NB4 (cell line): ENCODE measurements at regions not wholly inside any gene's neighbourhood (a gene's known extent, or its start where the extent isn't known, plus 50 kb on each side); places are given as distances from the start of the nearest gene placed in this dataset.
"Not testable (repeated sequence)": the region's sequence is repeated elsewhere in the genome, so short reads cannot be mapped to it uniquely, and the experiment has no call there.

Source experiments
- DNase-seq: peaks from one replicate; pipeline ENCODE4 v3.0.0; 2010; ENCODE audit warnings: low read depth
- H3K4me3 ChIP-seq: one replicate; pipeline ENCODE4 v1.5.1; 2011; ENCODE audit warnings: mild to moderate bottlenecking, low read depth, low read length, moderate library complexity
- CTCF ChIP-seq: IDR thresholded peaks from one replicate; pipeline ENCODE4 v1.5.1; 2012; ENCODE audit warnings: low read depth, low read length
- MYC ChIP-seq: IDR thresholded peaks from 2 replicates; pipeline ENCODE4 v1.6.1; 2011; ENCODE audit warnings: low read depth, low read length
- POLR2A ChIP-seq: IDR thresholded peaks from 2 replicates; pipeline ENCODE4 v1.6.1; 2011; ENCODE audit warnings: mild to moderate bottlenecking; ENCODE audit not compliant: insufficient read length; ENCODE audit errors: extremely low read depth
- TF ChIP-seq, protein P1 (sequence below): IDR thresholded peaks from 2 replicates; pipeline ENCODE4 v1.6.1; 2011; ENCODE audit warnings: low read depth, low read length

- TF ChIP-seq POLR2A = no peak
- TF ChIP-seq, protein P1, sequence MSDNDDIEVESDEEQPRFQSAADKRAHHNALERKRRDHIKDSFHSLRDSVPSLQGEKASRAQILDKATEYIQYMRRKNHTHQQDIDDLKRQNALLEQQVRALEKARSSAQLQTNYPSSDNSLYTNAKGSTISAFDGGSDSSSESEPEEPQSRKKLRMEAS = no peak
- no peak for TF ChIP-seq MYC
- no peak for TF ChIP-seq CTCF
- no peak overlapping the region for H3K4me3 ChIP-seq
- DNase-seq = no peak
These were observed 102.9 kb upstream of the SHB start for GRCh38 chr9:38171926-38172325.

DNA sequence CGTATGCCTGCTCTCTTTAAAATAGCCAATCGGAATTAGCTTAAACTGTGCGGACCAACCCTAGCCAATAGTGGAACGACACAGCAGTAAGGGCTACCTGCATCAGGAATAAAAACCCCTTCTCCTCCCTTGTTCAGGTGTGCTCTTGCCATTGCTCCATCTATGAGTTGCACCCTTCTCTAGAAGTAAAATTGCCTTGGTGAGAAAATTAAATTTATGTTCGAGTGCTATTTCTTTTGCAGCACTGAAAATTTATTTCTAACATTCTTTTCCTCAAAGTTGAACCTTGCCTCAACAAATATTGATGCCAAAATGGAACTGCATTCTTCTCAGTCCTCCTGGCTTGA lies 102.5 kb upstream of the SHB start:
- no peak overlapping the region for H3K4me3 ChIP-seq
- TF ChIP-seq CTCF (no peak), POLR2A (no peak)
- TF ChIP-seq, protein P1 = no peak

DNA sequence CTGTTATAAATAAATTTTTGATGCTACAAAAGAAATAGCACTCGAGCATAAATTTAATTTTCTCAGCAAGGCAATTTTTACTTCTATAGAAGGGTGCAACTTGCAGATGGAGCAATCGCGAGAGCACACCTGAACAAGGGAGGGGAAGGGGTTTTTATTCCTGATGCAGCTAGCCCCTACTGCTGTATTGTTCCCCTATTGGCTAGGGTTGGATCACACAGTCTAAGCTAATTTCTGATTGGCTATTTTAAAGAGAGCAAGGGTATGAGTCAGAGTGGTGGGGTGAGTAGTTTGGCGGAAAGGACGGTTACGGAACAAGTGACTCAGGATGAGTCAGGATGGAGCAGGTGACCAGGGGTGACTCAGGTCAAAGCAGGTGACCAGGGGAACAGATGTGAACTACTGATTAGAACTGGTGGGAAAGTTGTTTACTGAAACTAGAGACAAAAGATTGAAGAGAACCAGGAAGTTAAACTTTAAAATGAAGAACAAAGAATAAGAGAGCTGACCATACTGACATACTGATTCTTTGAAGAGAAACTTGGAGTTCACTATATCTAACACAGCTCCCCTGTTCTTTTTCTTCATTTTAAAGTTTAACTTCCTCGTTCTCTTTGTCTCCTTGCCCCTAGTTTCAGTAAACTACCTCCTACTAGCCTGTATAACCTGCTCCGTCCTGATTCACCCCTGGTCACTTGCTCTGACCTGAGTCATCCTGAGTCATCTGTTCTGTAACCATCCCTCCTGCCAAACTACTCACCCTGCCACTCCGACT lies 101.9 kb upstream of the SHB start:
- peak; percentile 29 for DNase-seq
- not testable (repeated sequence) for H3K4me3 ChIP-seq

More for the DNA sequence above, 102.5 kb upstream of the SHB start:
- no peak for DNase-seq

DNA sequence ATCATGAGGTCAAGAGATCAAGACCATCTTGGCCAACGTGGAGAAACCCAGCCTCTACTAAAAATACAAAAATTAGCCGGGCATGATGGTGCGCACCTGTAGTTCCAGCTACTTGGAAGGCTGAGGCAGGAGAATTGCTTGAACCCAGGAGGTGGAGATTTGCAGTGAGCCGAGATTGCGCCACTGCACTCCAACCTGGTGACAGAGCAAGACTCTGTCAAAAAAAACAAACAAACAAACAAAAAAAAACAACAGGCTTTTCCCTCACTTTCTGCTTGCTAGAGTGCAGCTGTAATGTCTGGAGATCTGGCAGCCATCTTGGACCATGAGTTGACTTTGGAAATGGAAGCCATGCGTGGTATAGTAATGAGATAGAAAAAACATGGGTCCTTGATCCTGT lies 101.1 kb upstream of the SHB start:
- H3K4me3 ChIP-seq, DNase-seq: not testable (repeated sequence)

GRCh38 chr9:38166501-38166900 lies 97.5 kb upstream of the SHB start:
- H3K4me3 ChIP-seq = no peak overlapping the region
- DNase-seq = no peak
- TF ChIP-seq MYC (no peak), POLR2A (no peak), CTCF (no peak)
- TF ChIP-seq, protein P1 = no peak

DNA sequence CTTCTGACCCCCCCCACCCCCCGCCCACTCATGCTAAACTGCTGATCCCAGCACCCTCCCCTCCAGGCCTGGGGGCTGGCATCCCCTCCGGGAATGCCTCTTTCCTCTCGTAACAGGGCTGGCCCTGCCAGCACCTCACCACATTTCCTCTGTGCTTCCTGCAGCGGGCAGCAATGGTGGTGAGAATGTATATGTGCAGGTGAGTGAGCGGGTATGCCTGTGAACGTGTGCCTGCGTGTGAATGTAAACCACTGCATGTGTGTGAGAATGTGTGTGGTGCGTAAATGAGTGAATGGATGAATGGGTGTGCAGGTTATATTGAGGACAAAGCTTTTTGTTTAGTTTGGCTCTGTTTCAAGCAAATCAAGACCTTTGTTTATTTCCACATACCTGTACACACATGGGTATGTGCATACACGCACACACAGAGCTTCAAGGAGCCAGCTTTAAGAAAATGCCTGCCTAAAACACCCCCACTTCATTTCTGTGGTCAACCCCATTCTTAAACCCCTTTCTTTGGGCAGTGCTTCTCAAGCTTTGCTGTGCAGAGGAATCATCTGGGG lies 95.7 kb upstream of the SHB start:
- DNase-seq = no peak
- no peak overlapping the region for H3K4me3 ChIP-seq
- TF ChIP-seq POLR2A = no peak
- TF ChIP-seq MYC = no peak
- TF ChIP-seq CTCF = no peak
- TF ChIP-seq, protein P1 = no peak

DNA sequence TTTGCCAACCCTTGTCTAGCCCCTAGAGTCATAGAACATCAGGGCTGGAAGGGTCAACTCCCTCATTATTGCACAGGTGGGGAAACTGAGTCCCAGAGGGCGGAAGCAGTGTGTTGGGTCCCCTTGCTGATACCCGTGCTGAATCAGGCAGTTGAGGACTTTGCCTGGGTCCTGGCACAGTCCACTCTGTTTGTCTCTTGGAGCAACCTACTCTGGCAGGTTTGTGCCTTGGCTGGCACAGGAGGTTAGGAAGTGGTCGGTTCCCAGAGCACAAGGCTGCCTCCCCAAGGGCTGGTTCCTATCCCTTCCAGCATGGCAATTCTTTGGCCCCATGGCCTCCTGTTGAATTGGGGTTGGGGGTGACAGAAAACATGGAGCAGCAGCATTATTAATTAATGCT lies 94.5 kb upstream of the SHB start:
- DNase-seq = no peak

More for the DNA sequence above, 94.5 kb upstream of the SHB start:
- H3K4me3 ChIP-seq = no peak overlapping the region
- TF ChIP-seq MYC (no peak), CTCF (no peak), POLR2A (no peak)
- TF ChIP-seq, protein P1 = no peak
